H9 (cell line): ENCODE measurements at regions not wholly inside any gene's neighbourhood (a gene's known extent, or its start where the extent isn't known, plus 50 kb on each side); places are given as distances from the start of the nearest gene placed in this dataset.

Experiments used
- DNase-seq: peaks from one replicate; pipeline ENCODE4 v3.0.0-alpha.2; 2017
- H2AFZ ChIP-seq: one replicate; pipeline ENCODE4 v1.6.1; 2013; ENCODE audit warnings: mild to moderate bottlenecking, low read length, control low read depth, moderate library complexity
- H2AK5ac ChIP-seq: 2 replicates; pipeline ENCODE4 v1.6.1; 2013; ENCODE audit warnings: low read length, control low read depth, mixed read lengths; ENCODE audit not compliant: insufficient read length
- H2BK120ac ChIP-seq: one replicate; pipeline ENCODE4 v1.6.1; 2013; ENCODE audit warnings: low read depth, mild to moderate bottlenecking, low read length, control low read depth, inconsistent platforms; ENCODE audit not compliant: poor library complexity, severe bottlenecking
- H2BK12ac ChIP-seq: 2 replicates; pipeline ENCODE4 v1.6.1; 2013; ENCODE audit warnings: low read length, control low read depth, mixed read lengths, low read depth; ENCODE audit not compliant: insufficient read length
- H2BK15ac ChIP-seq: 2 replicates; pipeline ENCODE4 v1.6.1; 2013; ENCODE audit warnings: low read depth, low read length, control low read depth
- H2BK20ac ChIP-seq: one replicate; pipeline ENCODE4 v1.6.1; 2013; ENCODE audit warnings: low read depth, mild to moderate bottlenecking, low read length, control low read depth, inconsistent platforms; ENCODE audit not compliant: poor library complexity, severe bottlenecking
- H2BK5ac ChIP-seq: 2 replicates; pipeline ENCODE4 v1.6.1; 2013; ENCODE audit warnings: low read length, control low read depth, mixed read lengths; ENCODE audit not compliant: insufficient read length
- H3K14ac ChIP-seq: 2 replicates; pipeline ENCODE4 v1.6.1; 2013; ENCODE audit warnings: low read length, control low read depth; ENCODE audit not compliant: insufficient read depth
- H3K18ac ChIP-seq: 2 replicates; pipeline ENCODE4 v1.6.1; 2013; ENCODE audit warnings: low read depth, mild to moderate bottlenecking, mixed read lengths, low read length, control low read depth; ENCODE audit not compliant: insufficient read length
- H3K23ac ChIP-seq: 2 replicates; pipeline ENCODE4 v1.6.1; 2013; ENCODE audit warnings: low read length, control low read depth, mixed read lengths, low read depth; ENCODE audit not compliant: insufficient read length
- H3K23me2 ChIP-seq: 2 replicates; pipeline ENCODE4 v1.6.1; 2013; ENCODE audit warnings: low read depth, mild to moderate bottlenecking, mixed read lengths, low read length, control low read depth; ENCODE audit not compliant: insufficient read length, poor library complexity, severe bottlenecking
- H3K27ac ChIP-seq: 2 replicates; pipeline ENCODE4 v1.5.1; 2013; ENCODE audit warnings: low read length, control low read depth, mixed read lengths, low read depth; ENCODE audit not compliant: insufficient read length
- H3K27me3 ChIP-seq: 2 replicates; pipeline ENCODE4 v1.6.1; 2013; ENCODE audit warnings: low read length, control low read depth, inconsistent platforms; ENCODE audit not compliant: insufficient read depth
- H3K4ac ChIP-seq: 2 replicates; pipeline ENCODE4 v1.6.1; 2013; ENCODE audit warnings: low read depth, mild to moderate bottlenecking, control low read depth, inconsistent platforms, low read length, moderate library complexity
- H3K4me1 ChIP-seq: 2 replicates; pipeline ENCODE4 v1.6.1; 2013; ENCODE audit warnings: low read length, control low read depth, inconsistent platforms; ENCODE audit not compliant: insufficient read depth
- H3K4me2 ChIP-seq: 2 replicates; pipeline ENCODE4 v1.6.1; 2013; ENCODE audit warnings: low read length, control low read depth, mixed read lengths; ENCODE audit not compliant: insufficient read length, insufficient read depth
- H3K56ac ChIP-seq: 2 replicates; pipeline ENCODE4 v1.6.1; 2013; ENCODE audit warnings: low read depth, mild to moderate bottlenecking, mixed read lengths, low read length, control low read depth; ENCODE audit not compliant: insufficient read length
- H3K79me1 ChIP-seq: 2 replicates; pipeline ENCODE4 v1.6.1; 2013; ENCODE audit warnings: low read depth, mild to moderate bottlenecking, moderate library complexity, low read length, control low read depth, inconsistent platforms; ENCODE audit not compliant: insufficient read depth, poor library complexity, severe bottlenecking
- H3K79me2 ChIP-seq: 2 replicates; pipeline ENCODE4 v1.6.1; 2013; ENCODE audit warnings: low read length, control low read depth, inconsistent platforms; ENCODE audit not compliant: insufficient read depth
- H3K9ac ChIP-seq: 2 replicates; pipeline ENCODE4 v1.6.1; 2013; ENCODE audit warnings: low read length, control low read depth, mixed read lengths; ENCODE audit not compliant: insufficient read length; ENCODE audit errors: extremely low read depth
- H3K9me3 ChIP-seq: one replicate; pipeline ENCODE4 v1.6.1; 2013; ENCODE audit warnings: low read depth, low read length, inconsistent platforms; ENCODE audit not compliant: control insufficient read depth
- H3T11ph ChIP-seq: one replicate; pipeline ENCODE4 v1.6.1; 2013; ENCODE audit warnings: mild to moderate bottlenecking, low read length, control low read depth, inconsistent platforms
- H4K20me1 ChIP-seq: one replicate; pipeline ENCODE4 v1.6.1; 2013; ENCODE audit not compliant: control insufficient read depth, insufficient read length, insufficient read depth
- H4K5ac ChIP-seq: 2 replicates; pipeline ENCODE4 v1.6.1; 2013; ENCODE audit warnings: low read depth, mild to moderate bottlenecking, mixed read lengths, low read length, control low read depth; ENCODE audit not compliant: insufficient read length
- H4K8ac ChIP-seq: replicated peaks from 2 replicates; pipeline ENCODE4 v1.6.1; 2013; ENCODE audit warnings: low read length, control low read depth, mixed read lengths, low read depth; ENCODE audit not compliant: insufficient read length
- H4K91ac ChIP-seq: 2 replicates; pipeline ENCODE4 v1.6.1; 2013; ENCODE audit warnings: low read depth, mild to moderate bottlenecking, moderate library complexity, mixed read lengths, low read length, control low read depth; ENCODE audit not compliant: insufficient read length
- H3K27ac Mint-ChIP-seq, 3 experiments: 2 replicates in 2 of 3; 3 replicates in 1 of 3; pipeline ENCODE4 v1.8.0; 2020 to 2021; ENCODE audit warnings: mixed read lengths in 3 of 3, mild to moderate bottlenecking in 1 of 3, moderate library complexity in 1 of 3
- H3K27me3 Mint-ChIP-seq: 2 replicates; pipeline ENCODE4 v1.8.0; 2021; ENCODE audit warnings: low read depth, mild to moderate bottlenecking, moderate library complexity, mixed read lengths
- H3K36me3 Mint-ChIP-seq, 3 experiments: 2 replicates in 2 of 3; 3 replicates in 1 of 3; pipeline ENCODE4 v1.8.0; 2020 to 2021; ENCODE audit warnings: low read depth in 3 of 3, mixed read lengths in 3 of 3; ENCODE audit not compliant: insufficient read depth in 1 of 3
- H3K4me1 Mint-ChIP-seq, 2 experiments: 2 replicates each; pipeline ENCODE4 v1.8.0; 2020; ENCODE audit warnings: mixed read lengths in 2 of 2
- H3K4me3 Mint-ChIP-seq, 2 experiments: 2 replicates in 1 of 2; 3 replicates in 1 of 2; pipeline ENCODE4 v1.8.0; 2020 to 2021; ENCODE audit warnings: mild to moderate bottlenecking in 2 of 2, mixed read lengths in 2 of 2, moderate library complexity in 1 of 2
- H3K9me3 Mint-ChIP-seq, 2 experiments: 2 replicates in 1 of 2; 3 replicates in 1 of 2; pipeline ENCODE4 v1.8.0; 2020; ENCODE audit warnings: mild to moderate bottlenecking in 2 of 2, mixed read lengths in 2 of 2, moderate library complexity in 1 of 2
- WGBS: extraction: QIAGEN DNeasy Blood & Tissue Kit; methylation state at CpG from one replicate; pipeline ENCODE4 v1.1.7; 2013; ENCODE audit warnings: missing lambda C conversion rate, low lambda C conversion rate, mixed read lengths; ENCODE audit not compliant: insufficient read length; ENCODE audit errors: extremely low coverage; 5-methylcytosine and 5-hydroxymethylcytosine counted together
- TF ChIP-seq, protein P1 (sequence below): fragments of 200-600 bp; sonication (generic); conservative IDR thresholded peaks from 3 replicates; pipeline ENCODE4 v1.8.0; 2021; ENCODE audit warnings: antibody characterized with exemption, mild to moderate bottlenecking

DNA sequence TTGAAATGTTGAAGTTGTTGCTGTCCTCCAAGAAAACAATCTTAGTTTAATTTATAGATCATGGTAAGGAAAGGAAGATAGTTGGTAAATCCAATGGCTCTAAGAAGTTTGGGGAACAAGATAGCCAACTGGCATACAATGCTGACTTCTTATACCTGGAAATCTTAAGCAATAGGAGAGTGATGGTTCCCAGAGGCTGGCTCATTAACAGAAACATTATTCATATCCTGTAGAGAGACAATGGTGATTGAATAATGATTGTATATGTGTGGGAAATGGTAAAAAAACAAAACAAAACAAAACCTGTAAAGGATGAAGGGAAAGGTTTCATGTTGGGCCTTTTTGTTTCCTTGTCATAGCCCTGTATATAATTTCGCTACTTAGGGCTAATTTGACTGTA lies 174.9 kb upstream of the CTSO start:
- no peak overlapping the region for H4K5ac ChIP-seq
- no peaks in the 10 kb centered on the region for H3K4me1 Mint-ChIP-seq

More for the DNA sequence above, 174.9 kb upstream of the CTSO start:
- Histone ChIP-seq H3K18ac (no peak overlapping the region), H2AFZ (no peak overlapping the region), H3K56ac (no peak overlapping the region), H2AK5ac (no peak overlapping the region), H3K27me3 (no peaks in the 10 kb centered on the region), H3K23ac (no peak overlapping the region), H3K23me2 (no peaks in the 10 kb centered on the region), H3K9me3 (no peaks in the 10 kb centered on the region), H3T11ph (no peak overlapping the region), H3K4me2 (no peak overlapping the region), H3K79me2 (no peaks in the 10 kb centered on the region), H4K8ac (no peak overlapping the region), H4K91ac (no peak overlapping the region), H3K27ac (no peak overlapping the region), H3K14ac (no peak overlapping the region), H2BK15ac (no peak overlapping the region), H2BK120ac (no peak overlapping the region), H2BK5ac (no peak overlapping the region), H2BK20ac (no peak overlapping the region), H3K4ac (no peak overlapping the region), H3K4me1 (no peaks in the 10 kb centered on the region; the same call in 1 of the 2 replicates), H3K79me1 (no peaks in the 10 kb centered on the region), H4K20me1 (no peaks in the 10 kb centered on the region), H2BK12ac (no peak overlapping the region), H3K9ac (no peak overlapping the region)
- TF ChIP-seq, protein P1, sequence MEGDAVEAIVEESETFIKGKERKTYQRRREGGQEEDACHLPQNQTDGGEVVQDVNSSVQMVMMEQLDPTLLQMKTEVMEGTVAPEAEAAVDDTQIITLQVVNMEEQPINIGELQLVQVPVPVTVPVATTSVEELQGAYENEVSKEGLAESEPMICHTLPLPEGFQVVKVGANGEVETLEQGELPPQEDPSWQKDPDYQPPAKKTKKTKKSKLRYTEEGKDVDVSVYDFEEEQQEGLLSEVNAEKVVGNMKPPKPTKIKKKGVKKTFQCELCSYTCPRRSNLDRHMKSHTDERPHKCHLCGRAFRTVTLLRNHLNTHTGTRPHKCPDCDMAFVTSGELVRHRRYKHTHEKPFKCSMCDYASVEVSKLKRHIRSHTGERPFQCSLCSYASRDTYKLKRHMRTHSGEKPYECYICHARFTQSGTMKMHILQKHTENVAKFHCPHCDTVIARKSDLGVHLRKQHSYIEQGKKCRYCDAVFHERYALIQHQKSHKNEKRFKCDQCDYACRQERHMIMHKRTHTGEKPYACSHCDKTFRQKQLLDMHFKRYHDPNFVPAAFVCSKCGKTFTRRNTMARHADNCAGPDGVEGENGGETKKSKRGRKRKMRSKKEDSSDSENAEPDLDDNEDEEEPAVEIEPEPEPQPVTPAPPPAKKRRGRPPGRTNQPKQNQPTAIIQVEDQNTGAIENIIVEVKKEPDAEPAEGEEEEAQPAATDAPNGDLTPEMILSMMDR = no peak
- no peak for DNase-seq
- Mint-ChIP-seq H3K36me3 (peaks cover 10 to 24% (median 11%) of the 10 kb centered on the region in 3 experiments; a peak in 6 of 7 replicates), H3K9me3 (peaks cover 22 to 23% of the 10 kb centered on the region in 2 experiments; a peak in 4 of 5 replicates), H3K27ac (no peak overlapping the region), H3K27me3 (no peaks in the 10 kb centered on the region), H3K4me3 (no peak overlapping the region)
- no CpG with 5 or more reads among the region's 1 CpG for WGBS
